ENCODE measurements at regions not wholly inside any gene's neighbourhood (a gene's known extent, or its start where the extent isn't known, plus 50 kb on each side); places are given as distances from the start of the nearest gene placed in this dataset.

DNA sequence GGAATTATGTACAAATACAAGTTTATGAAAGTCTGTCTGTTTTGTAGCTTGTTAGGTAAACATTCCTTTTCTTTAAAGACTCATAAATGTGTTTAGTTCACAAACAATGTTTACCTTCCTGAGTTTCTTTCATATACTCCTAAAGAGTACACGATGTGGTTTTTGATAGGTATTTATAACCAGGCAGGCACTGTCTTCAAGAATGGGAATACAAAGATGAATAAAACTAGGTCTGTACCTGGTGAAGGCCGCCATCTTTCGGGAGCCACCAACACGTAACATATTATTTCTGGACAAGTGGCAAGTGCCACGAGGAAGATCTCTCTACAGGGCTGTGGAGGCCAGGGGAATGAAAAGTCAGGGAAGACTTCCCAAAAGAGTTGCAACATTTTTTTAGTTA lies 144.6 kb upstream of the RASSF8 start:
- TF ChIP-seq EZH2 (IDR thresholded peaks at IDR 0.05; ENCODE audit: borderline replicate concordance, insufficient read depth, low read length, poor library complexity, severe bottlenecking): no peak
- TF ChIP-seq, protein P1, sequence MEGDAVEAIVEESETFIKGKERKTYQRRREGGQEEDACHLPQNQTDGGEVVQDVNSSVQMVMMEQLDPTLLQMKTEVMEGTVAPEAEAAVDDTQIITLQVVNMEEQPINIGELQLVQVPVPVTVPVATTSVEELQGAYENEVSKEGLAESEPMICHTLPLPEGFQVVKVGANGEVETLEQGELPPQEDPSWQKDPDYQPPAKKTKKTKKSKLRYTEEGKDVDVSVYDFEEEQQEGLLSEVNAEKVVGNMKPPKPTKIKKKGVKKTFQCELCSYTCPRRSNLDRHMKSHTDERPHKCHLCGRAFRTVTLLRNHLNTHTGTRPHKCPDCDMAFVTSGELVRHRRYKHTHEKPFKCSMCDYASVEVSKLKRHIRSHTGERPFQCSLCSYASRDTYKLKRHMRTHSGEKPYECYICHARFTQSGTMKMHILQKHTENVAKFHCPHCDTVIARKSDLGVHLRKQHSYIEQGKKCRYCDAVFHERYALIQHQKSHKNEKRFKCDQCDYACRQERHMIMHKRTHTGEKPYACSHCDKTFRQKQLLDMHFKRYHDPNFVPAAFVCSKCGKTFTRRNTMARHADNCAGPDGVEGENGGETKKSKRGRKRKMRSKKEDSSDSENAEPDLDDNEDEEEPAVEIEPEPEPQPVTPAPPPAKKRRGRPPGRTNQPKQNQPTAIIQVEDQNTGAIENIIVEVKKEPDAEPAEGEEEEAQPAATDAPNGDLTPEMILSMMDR (IDR thresholded peaks at IDR 0.05; ENCODE audit: poor library complexity, severe bottlenecking): no peak
- TF ChIP-seq EP300 (conservative IDR thresholded peaks at IDR 0.05; ENCODE audit: poor library complexity, severe bottlenecking): no peak
- no peak for TF ChIP-seq TAF1 (IDR thresholded peaks at IDR 0.05; ENCODE audit: low read depth)

Data from neural cell (in vitro differentiated cells).